Dermis blood vessel endothelial cell (primary cell): ENCODE measurements at regions not wholly inside any gene's neighbourhood (a gene's known extent, or its start where the extent isn't known, plus 50 kb on each side); places are given as distances from the start of the nearest gene placed in this dataset.

Experiments used
- DNase-seq: peaks from one replicate; pipeline ENCODE4 v3.0.0; 2010

DNA sequence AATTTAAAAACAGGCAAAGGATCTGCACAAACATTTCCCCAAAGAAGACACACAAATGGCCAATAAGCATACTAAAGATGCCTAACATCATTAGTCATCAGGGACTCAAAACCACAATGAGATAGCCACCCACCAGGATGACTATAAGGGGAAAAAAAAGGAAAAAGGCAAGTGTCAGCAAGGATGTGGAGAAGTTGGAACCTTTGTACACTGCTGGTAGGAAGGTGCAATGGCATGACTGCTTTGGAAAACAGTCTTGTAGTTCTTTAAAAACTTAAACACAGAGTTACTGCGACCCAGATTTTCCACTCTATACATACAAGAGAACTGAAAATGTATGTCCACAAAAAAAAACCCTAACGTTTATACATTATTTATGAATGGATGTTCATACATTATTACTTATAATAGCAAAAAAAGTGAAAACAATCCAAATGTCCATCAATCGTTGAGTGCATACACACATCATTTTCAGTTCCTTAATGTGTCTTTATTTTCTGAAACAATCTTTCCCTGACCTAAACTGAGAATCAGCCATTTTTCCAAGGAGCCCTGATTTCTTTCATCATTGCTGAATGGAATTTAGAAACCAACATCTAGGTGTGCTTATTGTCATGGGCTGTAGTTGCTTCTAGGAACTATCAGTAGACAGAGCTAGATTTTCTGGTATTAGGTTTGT lies 64.7 kb upstream of the TLK1 start:
- DNase-seq, result peak; percentile 48

GRCh38 chr2:171217330-171217729 lies 56.6 kb upstream of the TLK1 start:
- no peak for DNase-seq

DNA sequence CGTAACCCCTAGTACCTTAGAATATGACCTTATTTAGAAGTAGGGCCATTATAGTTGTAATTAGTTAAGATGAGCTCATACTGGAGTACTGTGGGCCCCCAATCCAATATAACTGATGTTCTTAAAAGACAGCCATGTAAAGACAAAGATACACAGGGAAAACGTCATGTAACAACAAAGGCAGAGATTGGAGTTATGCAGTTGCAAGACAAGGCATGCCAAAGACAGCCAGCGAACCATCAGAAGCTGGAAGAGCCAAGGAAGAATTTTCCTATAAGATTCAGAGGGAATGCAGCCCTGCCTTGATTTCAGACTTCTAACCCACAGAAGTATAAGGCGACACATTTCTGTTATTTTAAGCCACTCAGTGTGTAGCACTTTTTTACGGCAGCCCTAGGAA lies 55.9 kb upstream of the TLK1 start:
- DNase-seq, result no peak

- no peak for DNase-seq
Measured at GRCh38 chr2:171214093-171214492, 53.4 kb upstream of the TLK1 start.

DNA sequence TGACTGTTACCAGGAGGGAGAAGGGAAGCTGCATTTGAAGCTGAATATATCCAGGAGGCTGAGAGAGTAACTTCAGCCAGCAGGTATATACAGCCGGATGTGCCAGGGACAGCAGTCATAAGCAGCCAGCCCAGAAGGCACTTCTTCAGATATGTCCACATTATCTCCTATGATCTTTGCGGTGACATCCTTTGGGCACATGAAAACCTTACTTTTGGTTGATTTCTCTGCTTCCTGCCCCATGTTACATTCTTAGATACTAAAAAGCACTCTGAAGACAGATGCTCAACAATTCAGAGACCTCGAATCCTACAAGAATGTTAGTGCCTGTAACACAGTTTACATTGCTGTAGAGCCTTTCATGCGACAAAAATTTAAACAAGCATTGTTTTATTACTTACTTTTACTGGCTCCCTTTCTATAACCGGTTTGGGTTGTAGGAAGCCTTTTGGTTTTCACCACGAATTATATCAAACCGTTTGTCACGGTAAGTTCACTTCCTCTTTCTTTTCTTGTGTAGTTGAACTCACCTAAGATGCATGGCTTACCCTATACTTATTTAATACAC lies 50.3 kb upstream of the TLK1 start:
- DNase-seq, result no peak
